IPS-15b (cell line): ENCODE measurements at regions not wholly inside any gene's neighbourhood (a gene's known extent, or its start where the extent isn't known, plus 50 kb on each side); places are given as distances from the start of the nearest gene placed in this dataset.

Source experiments
- H3K27me3 ChIP-seq: one replicate; pipeline ENCODE4 v1.6.1; 2013; ENCODE audit warnings: low read length; ENCODE audit not compliant: control insufficient read depth, insufficient read depth
- H3K36me3 ChIP-seq: one replicate; pipeline ENCODE4 v1.6.1; 2013; ENCODE audit warnings: low read length; ENCODE audit not compliant: control insufficient read depth, insufficient read depth
- H3K4me1 ChIP-seq: one replicate; pipeline ENCODE4 v1.6.1; 2013; ENCODE audit warnings: mild to moderate bottlenecking, low read length; ENCODE audit not compliant: control insufficient read depth, insufficient read depth
- H3K4me3 ChIP-seq: one replicate; pipeline ENCODE4 v1.5.1; 2013; ENCODE audit warnings: low read depth, low read length
- H3K9ac ChIP-seq: one replicate; pipeline ENCODE4 v1.6.1; 2013; ENCODE audit warnings: low read depth, mild to moderate bottlenecking, low read length
- H3K9me3 ChIP-seq: one replicate; pipeline ENCODE4 v1.6.1; 2013; ENCODE audit warnings: mild to moderate bottlenecking, low read length; ENCODE audit not compliant: control insufficient read depth, insufficient read depth

DNA sequence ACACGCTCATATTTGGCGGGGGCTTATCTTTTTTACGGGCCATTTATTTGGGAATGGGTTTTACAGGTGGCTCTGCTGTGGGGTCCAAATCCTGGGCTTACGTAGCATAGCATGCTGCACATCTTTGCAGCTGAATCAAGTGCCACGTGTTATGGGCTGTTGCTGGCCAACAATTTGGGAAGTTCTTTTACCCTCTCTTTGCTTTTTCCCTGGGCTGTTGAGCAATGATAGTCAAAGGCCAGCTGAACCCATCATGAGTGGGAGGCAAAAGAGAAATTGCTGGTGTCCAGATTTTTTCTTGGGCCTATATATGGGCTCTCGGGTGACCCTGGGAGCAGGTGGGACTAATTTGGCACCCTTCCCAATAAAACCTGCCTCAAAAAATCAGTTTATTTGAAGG, 209.3 kb upstream of the SATB1 start:
- no peaks in the 10 kb centered on the region for H3K9me3 ChIP-seq
- H3K4me3 ChIP-seq, result no peak overlapping the region
- H3K4me1 ChIP-seq, result no peaks in the 10 kb centered on the region
- H3K9ac ChIP-seq, result no peak overlapping the region
- H3K27me3 ChIP-seq, result no peaks in the 10 kb centered on the region
- H3K36me3 ChIP-seq, result no peaks in the 10 kb centered on the region

DNA sequence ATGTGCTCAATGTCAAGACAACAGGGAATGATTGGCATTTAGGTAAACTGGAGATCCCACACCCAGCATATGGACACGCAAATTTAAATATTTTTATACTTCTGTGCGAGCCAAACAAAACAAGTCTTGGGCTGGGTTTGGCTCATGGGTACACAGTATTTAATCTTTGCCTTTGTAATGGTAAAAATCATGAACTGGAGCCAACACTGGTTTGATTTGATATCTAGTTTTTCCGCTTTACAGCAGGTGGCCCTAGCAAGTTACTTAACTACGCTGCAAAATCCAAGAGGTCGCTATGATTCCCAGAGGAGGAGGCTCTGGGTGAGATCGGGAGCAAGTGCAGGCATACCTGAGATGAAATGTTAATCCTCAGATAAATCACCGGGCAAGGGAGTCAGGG, 207.9 kb upstream of the SATB1 start:
- H3K9me3 ChIP-seq, result no peaks in the 10 kb centered on the region
- no peaks in the 10 kb centered on the region for H3K36me3 ChIP-seq
- no peak overlapping the region for H3K4me3 ChIP-seq

DNA sequence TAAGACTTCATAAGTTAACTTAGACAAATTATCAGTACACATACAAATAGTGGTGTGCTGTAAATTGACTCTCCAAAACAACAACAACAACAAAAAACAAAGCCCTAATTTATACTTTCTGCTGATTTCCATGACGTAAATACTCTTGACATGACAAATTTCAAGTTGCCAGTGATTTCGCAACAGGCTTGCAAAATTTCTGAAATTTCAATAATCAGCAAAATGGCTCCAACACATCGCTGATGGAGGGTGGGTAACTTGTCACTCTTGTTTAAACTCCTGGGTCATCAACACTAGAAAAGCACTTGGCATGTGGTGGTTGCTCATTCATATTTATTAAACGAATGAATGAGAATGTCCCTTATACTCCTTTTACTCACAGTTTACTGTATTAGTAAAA, 205.2 kb upstream of the SATB1 start:
- Histone ChIP-seq H3K27me3 (no peaks in the 10 kb centered on the region), H3K4me1 (no peaks in the 10 kb centered on the region), H3K4me3 (no peak overlapping the region), H3K36me3 (no peaks in the 10 kb centered on the region), H3K9ac (no peak overlapping the region), H3K9me3 (no peaks in the 10 kb centered on the region)

More for the DNA sequence above, 207.9 kb upstream of the SATB1 start:
- Histone ChIP-seq H3K9ac (no peak overlapping the region), H3K4me1 (no peaks in the 10 kb centered on the region), H3K27me3 (no peaks in the 10 kb centered on the region)

GRCh38 chr3:18625085-18625484, 199.9 kb upstream of the SATB1 start:
- Histone ChIP-seq H3K27me3 (no peaks in the 10 kb centered on the region), H3K9me3 (no peaks in the 10 kb centered on the region), H3K9ac (no peak overlapping the region), H3K36me3 (no peaks in the 10 kb centered on the region), H3K4me1 (no peaks in the 10 kb centered on the region), H3K4me3 (no peak overlapping the region)

GRCh38 chr3:18623220-18623619, 198.1 kb upstream of the SATB1 start:
- Histone ChIP-seq H3K9ac (no peak overlapping the region), H3K36me3 (no peaks in the 10 kb centered on the region), H3K4me1 (no peaks in the 10 kb centered on the region), H3K4me3 (no peak overlapping the region), H3K27me3 (no peaks in the 10 kb centered on the region), H3K9me3 (no peaks in the 10 kb centered on the region)

GRCh38 chr3:18618723-18619122, 193.6 kb upstream of the SATB1 start:
- H3K9me3 ChIP-seq, result no peaks in the 10 kb centered on the region
- H3K4me1 ChIP-seq, result no peaks in the 10 kb centered on the region
- no peaks in the 10 kb centered on the region for H3K36me3 ChIP-seq
- no peak overlapping the region for H3K9ac ChIP-seq
- H3K27me3 ChIP-seq, result no peaks in the 10 kb centered on the region
- H3K4me3 ChIP-seq, result no peak overlapping the region

- Histone ChIP-seq H3K4me1 (no peaks in the 10 kb centered on the region), H3K9ac (no peak overlapping the region), H3K27me3 (no peaks in the 10 kb centered on the region), H3K36me3 (no peaks in the 10 kb centered on the region), H3K9me3 (no peaks in the 10 kb centered on the region), H3K4me3 (no peak overlapping the region)
These were observed 186.9 kb upstream of the SATB1 start for GRCh38 chr3:18611991-18612390.

DNA sequence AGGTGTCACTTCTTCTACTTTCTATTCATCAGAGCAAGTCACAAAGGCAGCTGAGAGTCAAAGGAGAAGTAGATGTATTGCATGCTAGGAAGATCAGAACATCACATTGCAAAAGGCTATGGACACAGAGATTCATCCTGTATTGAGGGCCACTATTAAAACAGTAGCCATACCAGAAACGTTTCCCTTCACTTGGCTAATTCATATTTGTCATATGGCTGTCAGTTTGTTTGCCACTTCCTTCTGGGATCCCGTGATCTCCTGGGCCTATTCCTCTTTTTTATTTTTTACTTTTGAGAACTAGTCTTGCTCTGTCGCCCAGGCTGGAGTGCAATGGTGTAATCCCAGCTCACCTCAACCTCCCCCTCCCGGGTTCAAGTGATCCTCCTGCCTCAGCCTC, 184.0 kb upstream of the SATB1 start:
- H3K9ac ChIP-seq, result no peak overlapping the region
- H3K36me3 ChIP-seq, result no peaks in the 10 kb centered on the region
- H3K9me3 ChIP-seq, result no peaks in the 10 kb centered on the region
- no peaks in the 10 kb centered on the region for H3K4me1 ChIP-seq
- no peaks in the 10 kb centered on the region for H3K27me3 ChIP-seq
- H3K4me3 ChIP-seq, result no peak overlapping the region

DNA sequence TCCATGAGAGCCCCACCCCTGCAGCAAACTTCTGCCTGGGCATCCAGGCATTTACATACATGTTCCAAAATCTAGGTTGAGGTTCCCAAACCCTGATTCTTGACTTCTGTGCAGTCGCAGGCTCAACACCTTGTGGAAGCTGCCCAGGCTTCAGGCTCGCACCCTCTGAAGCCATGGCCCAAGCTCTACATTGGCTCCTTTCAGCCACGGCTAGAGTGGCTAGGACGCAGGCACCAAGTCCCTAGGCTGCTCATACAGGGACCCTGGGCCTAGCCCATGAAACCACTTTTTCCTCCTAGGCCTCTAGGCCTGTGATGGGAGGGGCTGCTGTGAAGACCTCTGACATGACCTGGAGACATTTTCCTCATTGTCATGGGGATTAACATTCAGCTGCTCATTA, 172.8 kb upstream of the SATB1 start:
- Histone ChIP-seq H3K4me3 (no peak overlapping the region), H3K9me3 (peaks cover 2% of the 10 kb centered on the region), H3K36me3 (no peaks in the 10 kb centered on the region), H3K27me3 (no peaks in the 10 kb centered on the region), H3K9ac (no peak overlapping the region), H3K4me1 (no peaks in the 10 kb centered on the region)

- Histone ChIP-seq H3K4me1 (no peaks in the 10 kb centered on the region), H3K9me3 (peaks cover 2% of the 10 kb centered on the region), H3K36me3 (no peaks in the 10 kb centered on the region), H3K27me3 (no peaks in the 10 kb centered on the region), H3K9ac (no peak overlapping the region), H3K4me3 (no peak overlapping the region)
These were observed 168.1 kb upstream of the SATB1 start for GRCh38 chr3:18593231-18593630.

DNA sequence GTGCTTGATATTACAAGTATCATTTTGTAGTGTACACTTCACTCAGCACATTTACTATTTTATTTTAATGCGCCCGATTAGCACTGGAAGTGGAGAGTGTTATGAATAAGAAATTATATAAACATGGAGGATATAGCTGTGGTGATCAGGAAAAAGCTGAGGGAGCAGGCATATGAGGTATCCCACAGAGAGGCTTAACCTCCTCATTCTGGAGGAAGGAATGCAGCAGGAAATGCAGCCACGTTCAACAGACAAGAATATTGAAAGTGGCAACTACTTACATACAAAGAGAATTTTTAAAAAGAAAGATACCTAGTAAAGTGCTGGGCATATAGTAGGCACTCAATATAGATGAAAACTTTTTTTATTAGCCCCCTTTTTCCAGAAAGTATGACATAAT, 166.0 kb upstream of the SATB1 start:
- Histone ChIP-seq H3K36me3 (no peaks in the 10 kb centered on the region), H3K4me3 (no peak overlapping the region), H3K4me1 (no peaks in the 10 kb centered on the region), H3K9me3 (no peaks in the 10 kb centered on the region), H3K9ac (no peak overlapping the region), H3K27me3 (no peaks in the 10 kb centered on the region)

GRCh38 chr3:18586076-18586475, 160.9 kb upstream of the SATB1 start:
- no peak overlapping the region for H3K4me3 ChIP-seq

More at GRCh38 chr3:18586076-18586475, 160.9 kb upstream of the SATB1 start:
- Histone ChIP-seq H3K4me1 (no peaks in the 10 kb centered on the region), H3K36me3 (no peaks in the 10 kb centered on the region), H3K9ac (no peak overlapping the region), H3K9me3 (no peaks in the 10 kb centered on the region), H3K27me3 (no peaks in the 10 kb centered on the region)
